NCI-H526 treated with DMSO at 0.1 percent for 48 hours (cell line): ENCODE measurements at regions not wholly inside any gene's neighbourhood (a gene's known extent, or its start where the extent isn't known, plus 50 kb on each side); places are given as distances from the start of the nearest gene placed in this dataset.

Source experiments
- DNase-seq: peaks from one replicate; lab custom pipeline; 2025; lab: John Stamatoyannopoulos, UW

GRCh38 chr3:184508938-184509337 lies 52.6 kb upstream of the EPHB3 start:
- DNase-seq: no peak

DNA sequence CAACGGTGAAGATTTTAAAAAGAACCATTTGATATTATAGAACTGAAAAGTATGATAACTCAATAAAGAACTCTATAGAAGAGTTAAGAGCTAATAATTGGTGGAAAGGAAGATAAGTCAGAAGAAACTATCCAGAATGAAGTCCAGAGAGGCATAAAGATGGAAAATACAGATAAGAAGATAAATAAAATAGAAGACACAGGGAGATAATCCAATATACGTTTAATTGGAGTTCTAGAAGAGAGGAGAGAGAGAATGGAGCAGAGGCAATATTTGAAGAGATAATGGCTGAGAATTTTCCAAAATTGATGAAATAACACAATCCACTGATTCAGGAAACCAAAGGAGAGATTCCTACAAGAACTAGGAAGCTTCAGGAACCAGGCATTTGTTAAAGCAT lies 49.8 kb upstream of the EPHB3 start:
- DNase-seq: no peak
